GM18907 (cell line): ENCODE measurements at regions not wholly inside any gene's neighbourhood (a gene's known extent, or its start where the extent isn't known, plus 50 kb on each side); places are given as distances from the start of the nearest gene placed in this dataset.

Experiments
- ATAC-seq: cut with Tn5 transposase; IDR thresholded peaks from one replicate; pipeline ENCODE4 v1.9.1; 2021; ENCODE audit warnings: mild to moderate bottlenecking, moderate library complexity; ENCODE audit not compliant: unreplicated experiment

GRCh38 chr3:155029941-155030340, 50.2 kb upstream of the MME start:
- ATAC-seq: no peak

DNA sequence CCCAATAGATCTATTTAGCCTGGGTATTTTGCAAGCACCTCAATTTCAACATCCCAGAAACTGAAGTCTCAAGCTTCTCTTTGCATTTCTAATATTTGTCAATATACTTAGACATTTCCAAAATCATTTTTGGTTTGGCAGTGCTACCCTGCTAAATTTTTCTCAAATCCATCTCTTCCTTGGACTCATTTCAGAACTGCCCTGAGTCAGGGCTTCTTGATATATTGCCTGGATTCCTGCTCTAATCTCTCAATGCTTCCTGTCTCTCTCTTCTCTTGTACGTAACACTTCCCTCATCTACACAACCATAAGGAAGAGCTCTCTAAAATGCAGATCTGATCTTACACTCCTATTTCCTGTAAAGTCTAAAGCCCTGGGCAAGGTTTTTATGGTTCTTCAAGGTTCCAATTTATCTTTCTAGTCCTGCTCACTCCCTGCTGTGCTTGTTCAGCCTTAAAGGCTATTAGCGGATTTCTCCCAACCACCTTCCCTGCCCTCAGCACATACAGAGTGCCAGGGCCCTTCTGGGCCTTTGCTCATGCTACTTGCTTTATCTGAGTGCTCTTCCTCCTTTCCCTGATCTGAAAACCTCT, 53.0 kb upstream of the MME start:
- ATAC-seq: no peak

DNA sequence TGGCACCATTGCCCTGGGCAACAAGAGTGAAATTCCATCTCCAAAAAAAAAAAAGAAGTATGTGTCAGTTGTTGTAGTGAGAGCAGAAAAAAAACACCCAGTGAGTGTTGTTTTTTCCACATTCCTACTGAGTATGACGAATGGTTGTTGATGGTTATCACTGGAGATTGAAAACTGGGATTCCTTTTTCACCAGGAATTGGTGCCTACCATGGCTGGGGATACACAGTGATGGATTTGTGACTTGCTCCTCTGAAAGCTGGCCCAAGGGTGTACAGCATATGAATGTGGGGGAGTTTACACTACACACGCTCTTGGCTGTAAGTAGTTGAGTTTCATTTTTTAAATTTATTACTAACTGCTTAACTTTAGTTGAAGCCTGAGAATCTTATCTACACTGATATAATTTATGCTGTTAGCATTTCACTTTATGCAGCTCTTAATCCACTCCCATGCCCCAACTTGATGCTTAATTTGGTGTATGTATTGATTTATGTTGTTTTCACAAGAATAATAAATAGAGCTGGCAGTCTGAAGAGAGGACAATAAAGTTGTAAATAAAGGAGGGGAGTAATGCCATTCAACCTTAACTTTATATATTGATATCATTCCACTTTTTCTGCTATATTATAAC, 56.0 kb upstream of the MME start:
- no peak for ATAC-seq

DNA sequence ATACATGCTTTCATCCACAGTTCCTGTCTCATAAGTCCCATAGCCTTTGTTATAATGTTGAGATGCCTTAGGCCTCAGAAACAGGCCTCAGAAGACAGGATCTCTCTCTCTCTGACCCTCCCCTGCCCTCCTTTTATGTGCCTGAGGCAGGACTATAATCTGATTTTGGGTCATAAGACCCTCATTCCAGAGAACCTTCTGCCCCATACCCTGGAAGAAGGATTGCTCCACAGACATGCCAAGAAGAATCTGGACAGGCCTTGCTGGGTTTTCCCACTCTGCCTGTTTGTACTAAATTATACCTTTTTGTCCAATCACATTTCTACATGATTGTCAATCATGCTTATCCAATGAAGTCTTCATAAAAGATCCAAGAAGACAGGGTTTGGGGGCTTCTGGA, 57.2 kb upstream of the MME start:
- ATAC-seq: no peak

GRCh38 chr3:155019575-155019974, 60.5 kb upstream of the MME start:
- no peak for ATAC-seq

DNA sequence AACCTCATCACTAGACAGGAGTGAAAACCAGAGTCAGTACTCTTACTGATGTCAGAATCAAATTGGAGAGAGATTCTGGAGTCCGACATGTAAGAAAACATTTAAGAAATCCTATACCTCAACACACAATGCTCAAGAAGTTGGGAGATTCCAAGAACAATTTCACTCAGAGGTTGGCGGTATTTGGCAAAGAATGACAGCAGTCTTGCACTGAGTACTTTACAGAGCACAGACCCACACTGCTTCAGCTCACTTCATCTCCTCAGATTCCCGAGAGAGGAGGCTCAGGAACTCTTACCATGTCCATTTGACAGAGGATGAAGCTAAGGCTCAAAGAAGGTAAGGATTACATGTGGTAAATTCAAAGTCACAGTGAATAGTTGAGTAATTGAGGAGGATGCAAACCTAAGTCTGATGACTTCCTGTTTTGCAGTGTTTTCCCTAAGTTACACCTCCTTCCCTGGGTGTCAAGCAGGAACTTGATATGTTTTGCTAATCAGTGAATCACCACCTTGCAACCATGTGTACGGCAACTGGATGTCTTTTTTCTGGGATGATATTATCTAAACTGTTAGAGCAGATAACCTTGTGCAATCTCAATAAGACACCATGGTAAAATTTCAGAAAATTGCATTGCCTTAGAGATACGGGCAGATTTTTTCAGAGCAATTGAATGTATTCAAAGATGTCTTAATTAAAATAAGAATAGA, 61.3 kb upstream of the MME start:
- no peak for ATAC-seq

- no peak for ATAC-seq
Measured at GRCh38 chr3:155015776-155016436, 64.2 kb upstream of the MME start.

- ATAC-seq: no peak
Measured at GRCh38 chr3:155014953-155015352, 65.2 kb upstream of the MME start.

- ATAC-seq: no peak
Measured at GRCh38 chr3:155013427-155013826, 66.7 kb upstream of the MME start.

GRCh38 chr3:155012584-155012983, 67.5 kb upstream of the MME start:
- ATAC-seq: no peak

- ATAC-seq: no peak
Measured at GRCh38 chr3:155010416-155010815, 69.7 kb upstream of the MME start.

DNA sequence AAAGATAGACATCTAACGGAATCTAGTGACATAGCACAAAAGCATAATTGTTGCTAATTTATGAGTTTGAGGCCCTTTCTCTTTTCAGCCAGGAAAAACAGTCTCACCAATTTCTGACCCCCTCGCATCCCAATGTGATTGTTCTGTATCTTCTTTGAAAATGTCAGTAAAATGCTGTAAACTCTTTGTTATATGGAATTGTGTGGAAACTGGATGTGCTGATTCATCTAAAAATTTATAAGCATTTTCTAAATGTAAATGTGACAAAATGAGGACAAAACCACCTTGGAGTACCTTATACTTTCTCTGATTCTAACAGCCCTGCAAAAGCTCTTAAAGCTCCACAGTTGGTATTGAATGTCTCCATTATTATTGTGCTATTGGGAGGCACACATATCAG, 70.9 kb upstream of the MME start:
- no peak for ATAC-seq

DNA sequence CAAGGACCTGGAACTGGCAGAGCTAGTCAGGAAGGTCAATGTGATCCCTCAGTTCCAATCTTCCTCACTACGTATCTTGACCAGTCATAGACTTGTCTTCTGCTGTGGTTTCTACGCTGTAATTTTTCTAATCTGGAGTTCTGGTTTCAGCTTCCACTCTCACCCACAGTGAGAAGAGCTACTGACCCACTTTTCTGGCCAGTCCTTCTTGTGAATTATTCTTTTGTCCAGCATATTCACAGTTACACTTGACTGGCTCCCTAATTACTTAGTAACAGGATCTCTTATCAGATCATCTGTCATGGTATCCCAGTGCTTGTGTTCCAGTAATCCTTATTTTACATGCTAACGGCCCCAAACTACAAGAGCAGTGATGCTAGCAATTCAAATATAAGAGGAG, 72.4 kb upstream of the MME start:
- no peak for ATAC-seq

GRCh38 chr3:155001289-155002010, 78.7 kb upstream of the MME start:
- no peak for ATAC-seq

DNA sequence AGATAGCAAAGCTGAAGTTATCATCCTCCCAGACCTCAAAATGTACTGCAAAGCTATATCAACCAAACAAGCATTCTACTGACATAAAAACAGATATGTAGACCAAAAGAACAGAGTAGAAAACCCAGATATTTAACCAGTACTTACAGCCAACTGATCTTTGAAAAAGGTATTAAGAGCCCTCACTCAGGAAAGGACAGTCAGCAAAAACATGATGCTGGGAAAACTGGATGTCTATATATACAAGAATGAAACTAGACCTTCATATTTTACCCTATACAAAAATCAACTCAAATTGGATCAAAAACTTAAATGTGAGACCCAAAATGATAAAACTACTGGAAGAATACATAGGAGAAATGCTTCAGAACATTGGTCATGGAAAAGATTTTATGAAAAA, 87.5 kb upstream of the MME start:
- no peak for ATAC-seq

DNA sequence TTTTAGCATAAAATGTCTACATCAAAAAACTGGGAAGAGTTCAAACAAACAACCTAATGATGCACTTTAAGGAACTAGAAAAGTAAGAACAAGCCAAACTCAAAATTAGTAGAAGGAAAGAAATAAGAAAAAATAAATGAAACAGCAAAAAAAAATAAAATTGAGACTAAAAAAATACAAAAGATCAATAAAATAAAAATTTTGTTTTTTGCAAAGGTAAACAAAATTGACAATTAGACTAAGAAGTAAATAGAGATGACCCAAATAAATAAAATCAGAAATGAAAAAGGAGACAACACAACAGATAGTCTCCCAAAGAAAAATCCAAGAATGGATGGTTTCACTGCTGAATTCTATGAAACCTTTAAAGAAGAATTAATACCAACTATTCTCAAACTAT, 89.6 kb upstream of the MME start:
- no peak for ATAC-seq

DNA sequence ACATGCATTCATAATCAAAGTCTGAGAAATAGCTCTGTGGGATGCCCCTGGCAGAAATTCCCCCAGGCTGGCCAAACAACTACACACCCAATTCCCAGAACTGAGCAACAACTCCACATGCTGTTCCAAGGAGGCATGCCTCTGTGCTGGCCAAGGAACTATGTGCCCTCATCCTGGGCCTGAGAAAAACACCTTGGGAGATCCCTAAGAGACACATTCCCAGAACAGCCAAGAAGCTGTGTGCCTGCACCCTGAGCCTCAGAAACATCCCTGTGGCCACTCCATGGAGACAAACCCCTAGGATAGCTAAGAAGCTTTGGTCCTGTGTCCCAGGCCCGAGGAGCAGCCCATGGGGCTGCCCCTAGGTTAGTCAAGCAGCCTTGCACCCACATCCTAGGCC, 92.3 kb upstream of the MME start:
- ATAC-seq: no peak

GRCh38 chr3:154981664-154982063, 98.5 kb upstream of the MME start:
- ATAC-seq: no peak

DNA sequence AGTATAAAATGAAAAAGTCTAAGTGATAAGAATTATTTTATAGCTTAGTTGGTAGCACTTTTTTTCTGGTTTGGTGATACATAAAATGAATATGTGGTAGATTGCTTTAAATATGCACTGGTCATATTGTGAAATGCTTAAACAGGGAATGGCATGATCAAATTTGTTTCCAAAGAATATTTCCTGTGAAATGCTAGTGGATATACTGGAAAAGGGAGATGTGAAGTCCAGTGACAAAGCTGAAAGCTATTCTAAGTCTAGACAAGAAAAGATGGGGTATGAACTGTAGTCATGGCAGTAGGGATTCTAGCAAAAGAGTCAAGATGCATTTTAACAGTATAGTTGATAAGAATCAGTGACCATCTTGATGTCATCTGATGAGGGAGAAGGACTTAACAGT, 98.9 kb upstream of the MME start:
- ATAC-seq: no peak

- no peak for ATAC-seq
Measured at GRCh38 chr3:154979331-154979730, 100.8 kb upstream of the MME start.

GRCh38 chr3:154977666-154978065, 102.5 kb upstream of the MME start:
- no peak for ATAC-seq
